Heart left ventricle (tissue), 16 donors: ENCODE measurements at regions not wholly inside any gene's neighbourhood (a gene's known extent, or its start where the extent isn't known, plus 50 kb on each side); places are given as distances from the start of the nearest gene placed in this dataset.

Experiments used
- ATAC-seq, 4 donors: fragments of 200-7000 bp; cut with Tn5 transposase; one replicate each; pipeline ENCODE4 v1.9.1; 2020 to 2022; ENCODE audit warnings: moderate library complexity in 4 of 4, mild to moderate bottlenecking in 3 of 4, moderate number of reproducible peaks in 1 of 4
- DNase-seq, 5 donors: peaks; one replicate each; pipeline ENCODE4 v3.0.0-alpha.2; 2020
- H3K27ac ChIP-seq, 12 donors: fragments of 200-600 bp; sonication (generic) in 4 of 12; one replicate each; pipeline versions ENCODE4 v1.5.0 to v1.8.0; 2016 to 2022; ENCODE audit warnings: mild to moderate bottlenecking in 2 of 12
- H3K27me3 ChIP-seq, 9 donors: fragments of 200-600 bp; sonication (generic) in 2 of 9; one replicate each; pipeline versions ENCODE4 v1.5.1 to v1.8.0; 2016 to 2022; ENCODE audit warnings: mild to moderate bottlenecking in 3 of 9
- H3K36me3 ChIP-seq, 9 donors: fragments of 200-600 bp; sonication (generic) in 2 of 9; one replicate each; pipeline versions ENCODE4 v1.5.0 to v1.8.0; 2018 to 2022; ENCODE audit warnings: mild to moderate bottlenecking in 2 of 9
- H3K4me1 ChIP-seq, 12 donors: fragments of 200-600 bp; sonication (generic) in 4 of 12; one replicate each; pipeline versions ENCODE4 v1.5.0 to v1.8.0; 2016 to 2022; ENCODE audit warnings: mild to moderate bottlenecking in 3 of 12
- H3K4me3 ChIP-seq, 12 donors: fragments of 200-600 bp; sonication (generic) in 4 of 12; one replicate each; pipeline versions ENCODE4 v1.5.0 to v1.8.0; 2017 to 2022; ENCODE audit warnings: mild to moderate bottlenecking in 9 of 12, moderate library complexity in 4 of 12
- H3K9me3 ChIP-seq, 12 donors: fragments of 200-600 bp; sonication (generic) in 4 of 12; one replicate each; pipeline versions ENCODE4 v1.5.0 to v1.8.0; 2016 to 2022; ENCODE audit warnings: mild to moderate bottlenecking in 1 of 12
- CTCF ChIP-seq, 12 donors: fragments of 200-600 bp; sonication (generic) in 4 of 12; IDR thresholded peaks; one replicate each; pipeline versions ENCODE4 v1.5.0 to v1.8.0; 2018 to 2022; ENCODE audit warnings: antibody characterized with exemption in 12 of 12, mild to moderate bottlenecking in 5 of 12
- POLR2A ChIP-seq, 2 donors: fragments of 450-650 bp; IDR thresholded peaks; one replicate each; pipeline ENCODE4 v1.6.1; 2017; ENCODE audit warnings: antibody characterized with exemption in 2 of 2, mild to moderate bottlenecking in 2 of 2, moderate library complexity in 2 of 2
- WGBS, 4 donors: extraction: QIAGEN DNeasy Blood & Tissue Kit in 2 of 4; methylation state at CpG; one replicate each; pipeline versions ENCODE4 v1.1.5 to v1.1.7; 2013 to 2018; 5-methylcytosine and 5-hydroxymethylcytosine counted together
- intact Hi-C, 10 donors: fragments of 100-400 bp; cut with DNase I; formaldehyde crosslinking; loops; one replicate each; pipeline versions ENCODE4 v1.11.1 to v1.14.2; 2022
- donor health status: ischemic (EF 13 %, LVEDD 7.1; RV severe dilation, severe dysfunction).
- donor health status: healthy with polysubstance abuse.
- donor health status: DM: no; HTN: yes; CAD: no.
- donor health status: DM: no; HTN: no; CAD: no.
- donor health status: ischemic (EF 25% LVEDD 6.9; RV normal size, moderate dysfunction).
- donor health status: ischemic (EF 25% LVEDD 5.7; RV mildly dilated, moderate dysfunction).
- donor health status: healthy.
- donor health status: DM: yes; HTN: yes; CAD: no.
- donor health status: ischemic (EF 35%, LVEDD 5.7; RV mildly dilated, moderate dysfunction).
- donor health status: nonischemic (EF 11% LVEDD 7.7; RV severe dilation, severe dysfunction).
- donor health status: DM: yes; HTN: yes; CAD: no.
- donor health status: PGD.
- donor health status: ischemic (EF 29% LVEDD 5.4; RV normal size, mild dysfunction).
- donor health status: nonischemic (EF 23%, LVEDD 6.1; RV moderate dilation, normal function).

DNA sequence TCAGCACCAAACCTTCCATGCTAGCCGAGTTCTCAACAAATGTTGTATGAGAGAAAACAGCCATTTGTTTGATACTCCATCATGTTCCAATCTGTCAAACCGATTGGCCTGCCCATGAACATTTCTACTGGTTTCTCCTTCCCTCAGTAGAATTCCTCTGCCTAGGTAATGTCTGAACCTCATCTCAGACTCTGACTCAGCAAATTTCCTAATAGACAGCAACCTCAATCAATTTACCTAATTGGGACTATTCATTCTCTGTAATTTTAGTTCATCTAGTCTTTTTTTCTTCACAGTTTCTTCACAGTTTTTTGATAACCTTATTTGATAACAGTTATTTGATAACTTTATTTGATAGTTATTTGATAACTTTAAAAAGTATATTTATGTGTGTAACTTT, 585.1 kb downstream of the DNAJB9 start:
- no peak for ATAC-seq
- Histone ChIP-seq H3K36me3 (no peaks in the 10 kb centered on the region), H3K27ac (no peak overlapping the region), H3K4me3 (no peak overlapping the region), H3K4me1 (no peaks in the 10 kb centered on the region), H3K27me3 (no peaks in the 10 kb centered on the region), H3K9me3 (peaks cover 0 to 3% (median 0%) of the 10 kb centered on the region in 12 donors)
- TF ChIP-seq CTCF (IDR thresholded peaks at IDR 0.05) = no peak
- TF ChIP-seq POLR2A (IDR thresholded peaks at IDR 0.05) = no peak
- no peak for DNase-seq
- intact Hi-C loops = no loop called here
- 38 to 54% (median 50%) methylated on average over 2 of the region's 2 CpGs for WGBS, 4 donors

GRCh38 chr7:109158246-109158645, 588.6 kb downstream of the DNAJB9 start:
- intact Hi-C loops = no loop called here

GRCh38 chr7:109176661-109177060, 607.0 kb downstream of the DNAJB9 start:
- intact Hi-C loops = no loop called here
- Histone ChIP-seq H3K27ac (no peak overlapping the region), H3K4me3 (no peak overlapping the region), H3K4me1 (no peaks in the 10 kb centered on the region), H3K9me3 (peaks cover 0 to 11% (median 0%) of the 10 kb centered on the region in 12 donors), H3K27me3 (no peaks in the 10 kb centered on the region), H3K36me3 (no peaks in the 10 kb centered on the region)
- no peak for DNase-seq
- no peak for ATAC-seq
- no peak for TF ChIP-seq POLR2A (IDR thresholded peaks at IDR 0.05)
- TF ChIP-seq CTCF (IDR thresholded peaks at IDR 0.05) = no peak

More at GRCh38 chr7:109158246-109158645, 588.6 kb downstream of the DNAJB9 start:
- no peak for ATAC-seq
- WGBS, 4 donors = 60 to 76% (median 72%) methylated on average over 3 of the region's 3 CpGs
- no peak for DNase-seq
- Histone ChIP-seq H3K27me3 (no peaks in the 10 kb centered on the region), H3K4me1 (no peaks in the 10 kb centered on the region), H3K9me3 (no peaks in the 10 kb centered on the region), H3K4me3 (no peak overlapping the region), H3K36me3 (no peaks in the 10 kb centered on the region), H3K27ac (no peak overlapping the region)
- no peak for TF ChIP-seq POLR2A (IDR thresholded peaks at IDR 0.05)
- no peak for TF ChIP-seq CTCF (IDR thresholded peaks at IDR 0.05)

DNA sequence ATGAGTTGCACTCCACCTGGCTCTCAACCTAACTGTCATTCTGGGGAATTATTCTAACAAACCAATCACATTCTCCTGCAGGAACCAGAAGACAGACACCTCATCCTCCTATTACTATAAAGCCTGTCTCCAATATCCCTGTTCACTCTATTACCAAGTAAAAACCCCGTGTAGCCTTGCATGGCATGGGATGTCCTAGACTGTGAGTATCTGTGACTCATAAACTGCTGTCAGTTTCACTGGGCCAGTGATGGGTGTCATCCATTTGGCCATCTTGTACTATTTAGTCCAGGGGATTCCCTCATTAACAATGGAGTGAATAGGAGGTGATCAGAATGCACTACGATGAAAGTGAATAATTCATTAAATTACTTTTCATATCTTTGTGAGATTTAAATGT, 608.7 kb downstream of the DNAJB9 start:
- WGBS, 4 donors = 68 to 86% (median 78%) methylated on average over 2 of the region's 2 CpGs

More for the DNA sequence above, 608.7 kb downstream of the DNAJB9 start:
- no peak for DNase-seq
- no peak for TF ChIP-seq CTCF (IDR thresholded peaks at IDR 0.05)
- no peak for TF ChIP-seq POLR2A (IDR thresholded peaks at IDR 0.05)
- Histone ChIP-seq H3K27me3 (no peaks in the 10 kb centered on the region), H3K4me3 (no peak overlapping the region), H3K27ac (no peak overlapping the region), H3K4me1 (no peaks in the 10 kb centered on the region), H3K9me3 (peaks cover 0 to 17% (median 2%) of the 10 kb centered on the region in 12 donors), H3K36me3 (no peaks in the 10 kb centered on the region)
- intact Hi-C loops = no loop called here
- ATAC-seq = no peak
